CD4-positive, alpha-beta T cell (primary cell): ENCODE measurements at regions not wholly inside any gene's neighbourhood (a gene's known extent, or its start where the extent isn't known, plus 50 kb on each side); places are given as distances from the start of the nearest gene placed in this dataset.

Experiments used
- ATAC-seq: fragments of 200-7000 bp; cut with Tn5 transposase; one replicate; pipeline ENCODE4 v1.10.0; 2022; ENCODE audit warnings: mild to moderate bottlenecking; ENCODE audit not compliant: poor library complexity
- CTCF ChIA-PET: fragments of 350-600 bp; sonication (Branson Sonifier 250); formaldehyde crosslinking; loops from one replicate; lab custom pipeline; 2021; ENCODE audit warnings: antibody characterized with exemption, inconsistent platforms; lab: Charles Lee
- POLR2A ChIA-PET: fragments of 350-600 bp; sonication (Branson Sonifier 250); formaldehyde crosslinking; loops from one replicate; lab custom pipeline; 2021; ENCODE audit warnings: antibody characterized with exemption, inconsistent platforms; lab: Charles Lee
- DNase-seq, 14 experiments: peaks; one replicate each; pipeline ENCODE4 v3.0.0-alpha.2; 2013 to 2020; ENCODE audit warnings: mixed read lengths in 2 of 14
- H3K27ac ChIP-seq, 2 donors: one replicate each; pipeline versions ENCODE4 v1.5.1 to v1.7.0; 2013; ENCODE audit warnings: low read length in 2 of 2, low read depth in 1 of 2, mild to moderate bottlenecking in 1 of 2
- H3K27me3 ChIP-seq, 2 experiments: 1 replicate in 1 of 2; 2 replicates in 1 of 2; pipeline versions ENCODE4 v1.6.1 to v1.7.0; 2013; ENCODE audit warnings: low read length in 2 of 2, control low read depth in 1 of 2, mild to moderate bottlenecking in 1 of 2, moderate library complexity in 1 of 2; ENCODE audit not compliant: insufficient read depth in 2 of 2, control insufficient read depth in 1 of 2
- H3K36me3 ChIP-seq: one replicate; pipeline ENCODE4 v1.6.1; 2013; ENCODE audit warnings: low read length, control low read depth; ENCODE audit not compliant: insufficient read depth
- H3K4me1 ChIP-seq: one replicate; pipeline ENCODE4 v1.6.1; 2013; ENCODE audit warnings: low read length, control low read depth; ENCODE audit not compliant: insufficient read depth
- H3K4me3 ChIP-seq: one replicate; pipeline ENCODE4 v1.5.1; 2013; ENCODE audit warnings: mild to moderate bottlenecking, low read length, moderate library complexity
- H3K9me3 ChIP-seq, 2 experiments: 1 replicate in 1 of 2; 2 replicates in 1 of 2; pipeline versions ENCODE4 v1.6.1 to v1.7.0; 2013; ENCODE audit warnings: low read length in 2 of 2, mild to moderate bottlenecking in 2 of 2, control low read depth in 1 of 2, moderate library complexity in 1 of 2; ENCODE audit not compliant: control insufficient read depth in 1 of 2, insufficient read depth in 1 of 2
- H3K27ac Mint-ChIP-seq: one replicate; pipeline ENCODE4 v1.8.0; 2020; ENCODE audit warnings: mixed read lengths
- H3K27me3 Mint-ChIP-seq: one replicate; pipeline ENCODE4 v1.8.0; 2021; ENCODE audit warnings: mixed read lengths
- H3K36me3 Mint-ChIP-seq: one replicate; pipeline ENCODE4 v1.8.0; 2021; ENCODE audit warnings: low read depth, mixed read lengths
- H3K4me1 Mint-ChIP-seq: one replicate; pipeline ENCODE4 v1.8.0; 2021; ENCODE audit warnings: low read depth, mixed read lengths
- H3K4me3 Mint-ChIP-seq: one replicate; pipeline ENCODE4 v1.8.0; 2020; ENCODE audit warnings: mild to moderate bottlenecking, mixed read lengths
- H3K9me3 Mint-ChIP-seq: one replicate; pipeline ENCODE4 v1.8.0; 2020; ENCODE audit warnings: mixed read lengths
- intact Hi-C, 2 experiments: fragments of 100-400 bp; cut with DNase I in 1 of 2; cut with micrococcal nuclease in 1 of 2; formaldehyde crosslinking; loops; one replicate each; pipeline versions ENCODE4 v1.15.1 to v1.9.0; 2023 to 2025; cut with DNase I, micrococcal nuclease
- TF ChIP-seq, protein P1 (sequence below): fragments of 200-600 bp; IDR thresholded peaks from one replicate; pipeline ENCODE4 v1.8.0; 2022; ENCODE audit warnings: antibody characterized with exemption, mild to moderate bottlenecking

DNA sequence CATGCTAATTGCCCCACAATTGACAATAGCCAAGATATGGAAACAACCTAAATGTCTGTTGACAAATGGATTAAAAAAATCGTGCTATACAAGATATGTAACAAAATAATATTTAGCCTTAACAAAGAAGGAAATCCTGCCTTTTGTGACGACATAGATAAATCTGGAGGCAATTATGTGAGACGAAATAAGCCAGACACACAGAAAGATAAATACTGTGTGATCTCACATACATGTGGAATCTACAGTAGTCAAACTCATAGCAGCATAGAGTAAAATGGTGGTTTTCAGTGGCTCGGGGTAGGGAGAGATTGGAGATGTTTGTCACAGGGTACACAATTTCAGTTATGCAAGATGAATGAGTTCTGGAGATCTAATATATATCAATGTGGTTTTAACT, 895.8 kb downstream of the SLITRK6 start:
- no peaks in the 10 kb centered on the region for H3K36me3 ChIP-seq
- peaks cover 0 to 6% of the 10 kb centered on the region in 2 experiments for H3K9me3 ChIP-seq
- intact Hi-C loops = no loop called here
- no peak overlapping the region for H3K27ac ChIP-seq
- DNase-seq (no peak), ATAC-seq (no peak)
- H3K27me3 ChIP-seq = no peaks in the 10 kb centered on the region
- Mint-ChIP-seq H3K4me1 (no peaks in the 10 kb centered on the region), H3K27me3 (no peaks in the 10 kb centered on the region), H3K4me3 (no peak overlapping the region), H3K9me3 (no peaks in the 10 kb centered on the region), H3K27ac (no peak overlapping the region), H3K36me3 (no peaks in the 10 kb centered on the region)
- POLR2A ChIA-PET = no interaction called here
- no peak overlapping the region for H3K4me3 ChIP-seq
- no peaks in the 10 kb centered on the region for H3K4me1 ChIP-seq
- CTCF ChIA-PET = no interaction called here
- TF ChIP-seq, protein P1, sequence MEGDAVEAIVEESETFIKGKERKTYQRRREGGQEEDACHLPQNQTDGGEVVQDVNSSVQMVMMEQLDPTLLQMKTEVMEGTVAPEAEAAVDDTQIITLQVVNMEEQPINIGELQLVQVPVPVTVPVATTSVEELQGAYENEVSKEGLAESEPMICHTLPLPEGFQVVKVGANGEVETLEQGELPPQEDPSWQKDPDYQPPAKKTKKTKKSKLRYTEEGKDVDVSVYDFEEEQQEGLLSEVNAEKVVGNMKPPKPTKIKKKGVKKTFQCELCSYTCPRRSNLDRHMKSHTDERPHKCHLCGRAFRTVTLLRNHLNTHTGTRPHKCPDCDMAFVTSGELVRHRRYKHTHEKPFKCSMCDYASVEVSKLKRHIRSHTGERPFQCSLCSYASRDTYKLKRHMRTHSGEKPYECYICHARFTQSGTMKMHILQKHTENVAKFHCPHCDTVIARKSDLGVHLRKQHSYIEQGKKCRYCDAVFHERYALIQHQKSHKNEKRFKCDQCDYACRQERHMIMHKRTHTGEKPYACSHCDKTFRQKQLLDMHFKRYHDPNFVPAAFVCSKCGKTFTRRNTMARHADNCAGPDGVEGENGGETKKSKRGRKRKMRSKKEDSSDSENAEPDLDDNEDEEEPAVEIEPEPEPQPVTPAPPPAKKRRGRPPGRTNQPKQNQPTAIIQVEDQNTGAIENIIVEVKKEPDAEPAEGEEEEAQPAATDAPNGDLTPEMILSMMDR = no peak

DNA sequence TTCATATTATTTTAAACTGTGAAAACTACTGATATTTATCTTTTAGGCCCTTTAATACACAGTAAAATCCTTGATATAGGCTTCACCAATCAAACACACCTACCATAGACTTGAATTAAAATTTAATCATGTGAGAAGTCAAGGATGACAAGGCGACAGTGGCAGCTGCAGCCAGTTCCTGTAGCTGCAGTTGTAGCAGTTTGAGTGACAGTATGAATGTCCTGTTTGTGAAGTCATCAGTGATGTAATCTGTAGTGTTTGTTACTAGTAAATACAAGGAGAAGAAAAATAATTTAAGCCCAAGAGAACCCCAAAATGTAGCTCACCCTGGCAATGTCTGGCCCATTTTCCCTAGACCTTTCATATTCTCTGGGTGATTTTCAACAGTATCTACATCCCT, 897.0 kb downstream of the SLITRK6 start:
- ATAC-seq = no peak
- no peaks in the 10 kb centered on the region for H3K4me1 ChIP-seq
- no peaks in the 10 kb centered on the region for H3K27me3 Mint-ChIP-seq
- no peaks in the 10 kb centered on the region for H3K4me1 Mint-ChIP-seq
- no peak overlapping the region for H3K4me3 ChIP-seq
- ChIA-PET CTCF (no interaction called here), POLR2A (no interaction called here)
- H3K27me3 ChIP-seq = no peaks in the 10 kb centered on the region
- H3K27ac ChIP-seq = no peak overlapping the region
- TF ChIP-seq, protein P1 = no peak
- H3K9me3 ChIP-seq = peaks cover 0 to 7% of the 10 kb centered on the region in 2 experiments
- no peaks in the 10 kb centered on the region for H3K36me3 Mint-ChIP-seq
- no peak overlapping the region for H3K4me3 Mint-ChIP-seq
- H3K36me3 ChIP-seq = no peaks in the 10 kb centered on the region
- DNase-seq = no peak
- H3K27ac Mint-ChIP-seq = no peak overlapping the region
- no peaks in the 10 kb centered on the region for H3K9me3 Mint-ChIP-seq
- intact Hi-C loops = no loop called here

DNA sequence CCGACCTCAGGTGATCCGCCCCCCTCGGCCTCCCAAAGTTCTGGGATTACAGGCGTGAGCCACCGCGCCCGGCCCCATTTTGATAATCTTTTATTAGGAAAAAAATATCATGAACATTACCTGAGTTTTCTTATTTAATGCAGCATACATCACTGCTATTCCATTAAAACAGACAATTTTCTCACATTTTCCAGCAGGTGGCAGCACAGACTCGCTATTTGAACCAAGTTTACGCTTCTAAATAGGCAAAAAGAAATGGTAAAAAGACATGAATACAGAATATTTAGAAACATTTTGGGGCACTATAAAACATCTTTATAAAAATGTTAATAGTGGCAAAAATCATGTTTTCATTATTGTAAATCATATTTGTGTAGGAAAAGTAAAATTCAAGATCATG, 903.1 kb downstream of the SLITRK6 start:
- Mint-ChIP-seq H3K27ac (no peak overlapping the region), H3K36me3 (no peaks in the 10 kb centered on the region), H3K4me3 (no peak overlapping the region), H3K27me3 (no peaks in the 10 kb centered on the region), H3K4me1 (no peaks in the 10 kb centered on the region), H3K9me3 (no peaks in the 10 kb centered on the region)
- no peak overlapping the region for H3K27ac ChIP-seq
- CTCF ChIA-PET = no interaction called here
- H3K4me3 ChIP-seq = no peak overlapping the region
- intact Hi-C loops = loop anchor here (2.0 kb wide), 1 partner anchor 911 kb away; no protein-coding TSS in a partner anchor
- peaks cover 0 to 15% of the 10 kb centered on the region in 2 experiments for H3K9me3 ChIP-seq
- TF ChIP-seq, protein P1 = peak; percentile 66
- POLR2A ChIA-PET = no interaction called here
- no peaks in the 10 kb centered on the region for H3K4me1 ChIP-seq
- ATAC-seq (no peak), DNase-seq (peak in 5 of 14 experiments; percentile 7 to 51 (median 31))
- H3K27me3 ChIP-seq = no peaks in the 10 kb centered on the region
- no peaks in the 10 kb centered on the region for H3K36me3 ChIP-seq
